Esophagus squamous epithelium (tissue), 5 donors: ENCODE measurements at regions not wholly inside any gene's neighbourhood (a gene's known extent, or its start where the extent isn't known, plus 50 kb on each side); places are given as distances from the start of the nearest gene placed in this dataset.

Experiments
- DNase-seq: peaks from one replicate; lab custom pipeline; 2025; lab: John Stamatoyannopoulos, UW
- H3K27ac ChIP-seq, 4 donors: fragments of 200-600 bp; sonication (generic); one replicate each; pipeline ENCODE4 v1.5.1; 2016 to 2019; ENCODE audit warnings: mild to moderate bottlenecking in 1 of 4
- H3K27me3 ChIP-seq, 4 donors: fragments of 200-600 bp; sonication (generic); 1 replicate in 3 of 4; 2 replicates in 1 of 4; pipeline versions ENCODE4 v1.5.1 to v1.6.0; 2017 to 2021; ENCODE audit warnings: antibody characterized with exemption in 1 of 4
- H3K36me3 ChIP-seq, 3 donors: fragments of 200-600 bp; sonication (generic); one replicate each; pipeline ENCODE4 v1.5.1; 2016 to 2019
- H3K4me1 ChIP-seq, 3 donors: fragments of 200-600 bp; sonication (generic); one replicate each; pipeline ENCODE4 v1.5.1; 2017 to 2019
- H3K4me3 ChIP-seq, 4 donors: fragments of 200-600 bp; sonication (generic); 1 replicate in 3 of 4; 2 replicates in 1 of 4; pipeline ENCODE4 v1.5.1; 2016 to 2019; ENCODE audit warnings: mild to moderate bottlenecking in 2 of 4, moderate library complexity in 1 of 4
- H3K9me3 ChIP-seq, 3 donors: fragments of 200-600 bp; sonication (generic); one replicate each; pipeline ENCODE4 v1.5.1; 2016 to 2019
- POLR2A ChIP-seq, 4 donors: fragments of 450-650 bp; IDR thresholded peaks; one replicate each; pipeline ENCODE4 v1.6.1; 2017; ENCODE audit warnings: antibody characterized with exemption in 4 of 4, mild to moderate bottlenecking in 4 of 4, moderate library complexity in 3 of 4
- WGBS, 2 donors: methylation state at CpG; one replicate each; pipeline ENCODE4 v1.1.5; 2018; 5-methylcytosine and 5-hydroxymethylcytosine counted together
- intact Hi-C: fragments of 100-400 bp; cut with DNase I; formaldehyde crosslinking; loops from one replicate; pipeline ENCODE4 v1.15.0; 2022
- TF ChIP-seq, protein P1 (sequence below), 6 experiments: fragments of 450-650 bp in 4 of 6; fragments of 200-600 bp in 2 of 6; sonication (generic) in 2 of 6; IDR thresholded peaks; one replicate each; pipeline ENCODE4 v1.5.1; 2016 to 2019; ENCODE audit warnings: antibody characterized with exemption in 6 of 6, mild to moderate bottlenecking in 4 of 6, moderate library complexity in 4 of 6
- donor health status: DM: yes; HTN: yes; CAD: no.

GRCh38 chr20:60420676-60421229 lies 462.5 kb downstream of the CDH26 start:
- H3K27me3 ChIP-seq, result no peaks in the 10 kb centered on the region
- no peaks in the 10 kb centered on the region for H3K9me3 ChIP-seq
- WGBS, 2 donors, result 72 to 91% methylated on average over 3 to 4 of the region's 5 CpGs
- H3K4me1 ChIP-seq, result no peaks in the 10 kb centered on the region
- no peak overlapping the region for H3K27ac ChIP-seq
- H3K4me3 ChIP-seq, result no peak overlapping the region
- TF ChIP-seq, protein P1, sequence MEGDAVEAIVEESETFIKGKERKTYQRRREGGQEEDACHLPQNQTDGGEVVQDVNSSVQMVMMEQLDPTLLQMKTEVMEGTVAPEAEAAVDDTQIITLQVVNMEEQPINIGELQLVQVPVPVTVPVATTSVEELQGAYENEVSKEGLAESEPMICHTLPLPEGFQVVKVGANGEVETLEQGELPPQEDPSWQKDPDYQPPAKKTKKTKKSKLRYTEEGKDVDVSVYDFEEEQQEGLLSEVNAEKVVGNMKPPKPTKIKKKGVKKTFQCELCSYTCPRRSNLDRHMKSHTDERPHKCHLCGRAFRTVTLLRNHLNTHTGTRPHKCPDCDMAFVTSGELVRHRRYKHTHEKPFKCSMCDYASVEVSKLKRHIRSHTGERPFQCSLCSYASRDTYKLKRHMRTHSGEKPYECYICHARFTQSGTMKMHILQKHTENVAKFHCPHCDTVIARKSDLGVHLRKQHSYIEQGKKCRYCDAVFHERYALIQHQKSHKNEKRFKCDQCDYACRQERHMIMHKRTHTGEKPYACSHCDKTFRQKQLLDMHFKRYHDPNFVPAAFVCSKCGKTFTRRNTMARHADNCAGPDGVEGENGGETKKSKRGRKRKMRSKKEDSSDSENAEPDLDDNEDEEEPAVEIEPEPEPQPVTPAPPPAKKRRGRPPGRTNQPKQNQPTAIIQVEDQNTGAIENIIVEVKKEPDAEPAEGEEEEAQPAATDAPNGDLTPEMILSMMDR (IDR thresholded peaks at IDR 0.05), result no peak
- no peak for TF ChIP-seq POLR2A (IDR thresholded peaks at IDR 0.05)
- no peak for DNase-seq
- intact Hi-C loops, result no loop called here
- H3K36me3 ChIP-seq, result no peaks in the 10 kb centered on the region

GRCh38 chr20:60422848-60423247 lies 464.6 kb downstream of the CDH26 start:
- H3K9me3 ChIP-seq, result no peaks in the 10 kb centered on the region
- intact Hi-C loops, result no loop called here
- no peak for DNase-seq
- H3K27ac ChIP-seq, result no peak overlapping the region
- no peak for TF ChIP-seq POLR2A (IDR thresholded peaks at IDR 0.05)
- TF ChIP-seq, protein P1 (IDR thresholded peaks at IDR 0.05), result no peak
- H3K27me3 ChIP-seq, result no peaks in the 10 kb centered on the region
- no peak overlapping the region for H3K4me3 ChIP-seq
- WGBS, 2 donors, result 85% methylated on average over 7 of the region's 7 CpGs
- H3K4me1 ChIP-seq, result no peaks in the 10 kb centered on the region
- no peaks in the 10 kb centered on the region for H3K36me3 ChIP-seq

DNA sequence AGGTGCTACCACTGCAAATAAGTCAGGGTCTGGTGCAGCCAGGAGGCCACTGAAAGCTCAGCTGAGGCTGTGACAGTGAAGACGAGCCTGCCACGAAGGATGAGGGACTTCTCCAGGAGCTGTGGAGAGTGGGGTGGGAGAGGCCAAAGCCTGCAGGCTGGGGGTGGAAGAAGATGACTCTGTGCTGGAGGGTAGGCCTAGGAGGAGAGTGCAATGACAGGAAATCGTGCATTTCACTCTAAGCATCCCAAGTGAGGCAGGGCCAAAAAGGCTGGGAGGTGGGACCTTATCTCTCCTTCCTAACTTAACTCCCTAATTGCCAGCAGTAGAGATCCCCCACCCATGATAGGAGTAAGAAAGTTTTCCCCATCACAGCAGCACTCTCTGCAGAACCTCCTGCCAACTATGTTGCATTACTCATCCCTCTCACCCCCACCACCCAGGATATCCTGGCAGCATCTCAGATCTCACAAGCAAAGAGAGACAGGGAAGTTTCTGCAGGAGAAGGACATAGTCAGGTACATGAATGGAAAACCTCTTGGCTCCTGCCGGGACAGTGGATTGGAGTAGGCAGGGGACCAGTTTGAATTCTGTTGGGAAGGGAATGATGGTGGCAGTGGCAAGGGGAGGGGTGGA lies 466.2 kb downstream of the CDH26 start:
- Histone ChIP-seq H3K27ac (no peak overlapping the region), H3K4me3 (no peak overlapping the region), H3K36me3 (no peaks in the 10 kb centered on the region), H3K27me3 (no peaks in the 10 kb centered on the region), H3K9me3 (no peaks in the 10 kb centered on the region), H3K4me1 (no peaks in the 10 kb centered on the region)
- no peak for TF ChIP-seq POLR2A (IDR thresholded peaks at IDR 0.05)
- TF ChIP-seq, protein P1 (IDR thresholded peaks at IDR 0.05), result no peak
- 46 to 51% methylated on average over 4 of the region's 4 CpGs for WGBS, 2 donors
- DNase-seq, result no peak
- intact Hi-C loops, result no loop called here

DNA sequence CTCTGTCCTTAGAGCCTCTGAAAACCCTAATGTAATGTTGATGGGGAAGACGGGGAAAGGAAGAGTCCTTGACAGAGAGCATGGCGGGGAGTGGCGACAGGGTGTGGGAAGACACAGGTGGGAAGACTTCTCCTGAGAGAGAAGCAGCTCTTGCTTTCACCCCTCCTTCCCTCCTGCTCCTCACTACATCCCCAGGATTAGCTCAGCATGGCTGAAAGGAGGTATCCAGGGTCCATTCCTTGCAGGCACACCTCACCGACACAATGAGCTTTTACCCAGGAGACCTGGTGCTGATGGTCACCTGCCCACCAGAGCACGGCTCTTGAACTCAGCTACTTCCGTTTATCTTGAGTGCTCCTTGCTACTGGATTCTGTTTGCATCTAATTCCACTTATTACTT lies 469.3 kb downstream of the CDH26 start:
- 81 to 92% methylated on average over 6 of the region's 6 CpGs for whole genome bisulfite sequencing, 2 donors

GRCh38 chr20:60428651-60429050 lies 470.4 kb downstream of the CDH26 start:
- Histone ChIP-seq H3K4me1 (no peaks in the 10 kb centered on the region), H3K9me3 (no peaks in the 10 kb centered on the region), H3K27ac (no peak overlapping the region), H3K27me3 (no peaks in the 10 kb centered on the region), H3K4me3 (no peak overlapping the region), H3K36me3 (no peaks in the 10 kb centered on the region)
- 69 to 73% methylated on average over 1 to 2 of the region's 2 CpGs for WGBS, 2 donors
- DNase-seq, result no peak
- no peak for TF ChIP-seq POLR2A (IDR thresholded peaks at IDR 0.05)
- TF ChIP-seq, protein P1 (IDR thresholded peaks at IDR 0.05), result no peak
- intact Hi-C loops, result no loop called here

More for the DNA sequence above, 469.3 kb downstream of the CDH26 start:
- no peak overlapping the region for H3K27ac ChIP-seq
- intact Hi-C loops, result no loop called here
- no peak overlapping the region for H3K4me3 ChIP-seq
- no peaks in the 10 kb centered on the region for H3K36me3 ChIP-seq
- no peaks in the 10 kb centered on the region for H3K27me3 ChIP-seq
- DNase-seq, result no peak
- H3K9me3 ChIP-seq, result no peaks in the 10 kb centered on the region
- no peaks in the 10 kb centered on the region for H3K4me1 ChIP-seq
- TF ChIP-seq, protein P1 (IDR thresholded peaks at IDR 0.05), result no peak
- TF ChIP-seq POLR2A (IDR thresholded peaks at IDR 0.05), result no peak
